Neuronal stem cell (in vitro differentiated cells): ENCODE measurements at regions not wholly inside any gene's neighbourhood (a gene's known extent, or its start where the extent isn't known, plus 50 kb on each side); places are given as distances from the start of the nearest gene placed in this dataset.
A peak's percentile ranks its signal among the peaks of the same experiment; 100 is the strongest.

Experiments
- DNase-seq: peaks from one replicate; pipeline ENCODE4 v3.0.0-alpha.2; 2013; ENCODE audit warnings: low spot score
- H2AFZ ChIP-seq: one replicate; pipeline ENCODE4 v1.6.1; 2013; ENCODE audit warnings: mild to moderate bottlenecking, low read length, inconsistent platforms
- H2AK5ac ChIP-seq: 2 replicates; pipeline ENCODE4 v1.6.1; 2013; ENCODE audit warnings: low read depth, mild to moderate bottlenecking, inconsistent platforms, low read length, moderate library complexity, mixed read lengths
- H2BK120ac ChIP-seq: 2 replicates; pipeline ENCODE4 v1.6.1; 2013; ENCODE audit warnings: low read depth, mild to moderate bottlenecking, inconsistent platforms, low read length, moderate library complexity, mixed read lengths
- H2BK12ac ChIP-seq: one replicate; pipeline ENCODE4 v1.6.1; 2013; ENCODE audit warnings: low read length, inconsistent platforms
- H2BK15ac ChIP-seq: 2 replicates; pipeline ENCODE4 v1.6.1; 2013; ENCODE audit warnings: mild to moderate bottlenecking, low read length, inconsistent platforms, mixed read lengths
- H2BK5ac ChIP-seq: one replicate; pipeline ENCODE4 v1.6.1; 2013; ENCODE audit warnings: inconsistent platforms, mild to moderate bottlenecking, low read length, moderate library complexity
- H3K14ac ChIP-seq: one replicate; pipeline ENCODE4 v1.6.1; 2013; ENCODE audit warnings: low read length, inconsistent platforms
- H3K18ac ChIP-seq: 2 replicates; pipeline ENCODE4 v1.6.1; 2013; ENCODE audit warnings: low read length, inconsistent platforms
- H3K23ac ChIP-seq: 2 replicates; pipeline ENCODE4 v1.6.1; 2013; ENCODE audit warnings: low read depth, mild to moderate bottlenecking, mixed read lengths, low read length, inconsistent platforms; ENCODE audit not compliant: poor library complexity
- H3K27ac ChIP-seq: replicated peaks from 3 replicates; pipeline ENCODE4 v1.5.1; 2013; ENCODE audit warnings: low read length, inconsistent platforms
- H3K27me3 ChIP-seq, 3 experiments: 2 replicates each; pipeline ENCODE4 v1.6.1; 2013; ENCODE audit warnings: low read length in 3 of 3, mild to moderate bottlenecking in 2 of 3, inconsistent platforms in 1 of 3, low read depth in 1 of 3, mixed read lengths in 1 of 3, moderate library complexity in 1 of 3; ENCODE audit not compliant: control insufficient read depth in 3 of 3, insufficient read depth in 3 of 3
- H3K36me3 ChIP-seq, 2 donors: replicated peaks in 1 of 2; 2 replicates each; pipeline ENCODE4 v1.6.1; 2013; ENCODE audit warnings: low read length in 2 of 2; ENCODE audit not compliant: control insufficient read depth in 2 of 2, insufficient read depth in 2 of 2
- H3K4ac ChIP-seq: 2 replicates; pipeline ENCODE4 v1.6.1; 2013; ENCODE audit warnings: inconsistent platforms, mild to moderate bottlenecking, low read length, moderate library complexity
- H3K4me1 ChIP-seq, 2 donors: 1 replicate in 1 of 2; 2 replicates in 1 of 2; pipeline ENCODE4 v1.6.1; 2013; ENCODE audit warnings: low read length in 2 of 2, low read depth in 1 of 2; ENCODE audit not compliant: control insufficient read depth in 2 of 2, insufficient read depth in 1 of 2
- H3K4me2 ChIP-seq: one replicate; pipeline ENCODE4 v1.6.1; 2013; ENCODE audit warnings: mild to moderate bottlenecking, low read length, inconsistent platforms; ENCODE audit not compliant: insufficient read depth, poor library complexity, severe bottlenecking
- H3K4me3 ChIP-seq, 2 donors: 2 replicates each; pipeline ENCODE4 v1.5.1; 2013; ENCODE audit warnings: low read length in 2 of 2, mild to moderate bottlenecking in 2 of 2, inconsistent platforms in 1 of 2, moderate library complexity in 1 of 2
- H3K79me1 ChIP-seq: one replicate; pipeline ENCODE4 v1.6.1; 2013; ENCODE audit warnings: low read depth, mild to moderate bottlenecking, inconsistent platforms, low read length, moderate library complexity
- H3K9ac ChIP-seq: one replicate; pipeline ENCODE4 v1.6.1; 2013; ENCODE audit warnings: mild to moderate bottlenecking, low read depth, low read length, inconsistent platforms; ENCODE audit not compliant: poor library complexity
- H3K9me3 ChIP-seq, 2 donors: replicated peaks in 1 of 2; 2 replicates each; pipeline versions ENCODE3 to v1.6.1; 2013; ENCODE audit warnings: low read length in 2 of 2, mild to moderate bottlenecking in 2 of 2, inconsistent platforms in 1 of 2, low read depth in 1 of 2, mixed read lengths in 1 of 2, moderate library complexity in 1 of 2; ENCODE audit not compliant: control insufficient read depth in 2 of 2, insufficient read depth in 1 of 2
- H4K8ac ChIP-seq: one replicate; pipeline ENCODE4 v1.6.1; 2013; ENCODE audit warnings: low read depth, mild to moderate bottlenecking, inconsistent platforms, low read length, moderate library complexity
- H4K91ac ChIP-seq: one replicate; pipeline ENCODE4 v1.6.1; 2013; ENCODE audit warnings: low read length, low read depth, mild to moderate bottlenecking, inconsistent platforms; ENCODE audit not compliant: poor library complexity
- WGBS, 2 donors: extraction: QIAGEN DNeasy Blood & Tissue Kit; methylation state at CpG; one replicate each; pipeline ENCODE4 v1.1.7; 2013; ENCODE audit warnings: missing lambda C conversion rate in 2 of 2, mixed read lengths in 1 of 2; ENCODE audit not compliant: insufficient read length in 2 of 2, insufficient replicate concordance in 1 of 2; ENCODE audit errors: extremely low coverage in 2 of 2; 5-methylcytosine and 5-hydroxymethylcytosine counted together

GRCh38 chr1:10951961-10952360 is 60.5 kb upstream of the TARDBP start:
- DNase-seq = no peak
- H3K18ac ChIP-seq = no peak overlapping the region
- H2BK5ac ChIP-seq = no peak overlapping the region
- H3K14ac ChIP-seq = no peak overlapping the region
- no peak overlapping the region for H2AK5ac ChIP-seq
- no peak overlapping the region for H2BK12ac ChIP-seq
- no peak overlapping the region for H2BK120ac ChIP-seq
- no peak overlapping the region for H2BK15ac ChIP-seq
- no peaks in the 10 kb centered on the region for H3K36me3 ChIP-seq
- H3K4ac ChIP-seq = no peak overlapping the region
- WGBS, 2 donors = no CpG with 5 or more reads among the region's 4 CpGs
- H3K23ac ChIP-seq = no peak overlapping the region
- no peak overlapping the region for H2AFZ ChIP-seq
- H3K79me1 ChIP-seq = no peaks in the 10 kb centered on the region
- no peak overlapping the region for H4K8ac ChIP-seq
- H3K9ac ChIP-seq = no peak overlapping the region
- H3K4me3 ChIP-seq = no peak overlapping the region
- H3K9me3 ChIP-seq = no peaks in the 10 kb centered on the region
- no peaks in the 10 kb centered on the region for H3K4me1 ChIP-seq
- H3K4me2 ChIP-seq = no peak overlapping the region
- peaks cover 0 to 8% (median 0%) of the 10 kb centered on the region in 3 experiments for H3K27me3 ChIP-seq
- no peak overlapping the region for H3K27ac ChIP-seq
- H4K91ac ChIP-seq = no peak overlapping the region

GRCh38 chr1:10953505-10954193 is 58.8 kb upstream of the TARDBP start:
- no peak overlapping the region for H2BK120ac ChIP-seq
- H2BK15ac ChIP-seq = no peak overlapping the region
- H2BK5ac ChIP-seq = no peak overlapping the region
- no peak overlapping the region for H3K4me3 ChIP-seq
- H2BK12ac ChIP-seq = no peak overlapping the region
- peaks cover 0 to 11% (median 0%) of the 10 kb centered on the region in 3 experiments for H3K27me3 ChIP-seq
- H4K91ac ChIP-seq = no peak overlapping the region
- DNase-seq = no peak
- no peak overlapping the region for H3K14ac ChIP-seq
- no peaks in the 10 kb centered on the region for H3K9me3 ChIP-seq
- peak overlapping the region; percentile 84 for H4K8ac ChIP-seq
- H3K36me3 ChIP-seq = no peaks in the 10 kb centered on the region
- no peak overlapping the region for H2AK5ac ChIP-seq
- H2AFZ ChIP-seq = no peak overlapping the region
- no peak overlapping the region for H3K9ac ChIP-seq
- H3K4me2 ChIP-seq = no peak overlapping the region
- no peaks in the 10 kb centered on the region for H3K79me1 ChIP-seq
- H3K27ac ChIP-seq = no peak overlapping the region
- no peak overlapping the region for H3K23ac ChIP-seq
- WGBS, 2 donors = no CpG with 5 or more reads among the region's 12 CpGs
- no peak overlapping the region for H3K18ac ChIP-seq
- H3K4me1 ChIP-seq = no peaks in the 10 kb centered on the region
- H3K4ac ChIP-seq = no peak overlapping the region

GRCh38 chr1:10957133-10957532 is 55.3 kb upstream of the TARDBP start:
- Histone ChIP-seq H3K18ac (no peak overlapping the region), H3K27me3 (peaks cover 0 to 26% (median 0%) of the 10 kb centered on the region in 3 experiments)
- DNase-seq = no peak

GRCh38 chr1:10958614-10959013 is 53.8 kb upstream of the TARDBP start:
- Histone ChIP-seq H3K27ac (no peak overlapping the region), H3K27me3 (peaks cover 0 to 24% (median 0%) of the 10 kb centered on the region in 3 experiments), H2AFZ (no peak overlapping the region), H3K4me1 (peaks cover 0 to 1% of the 10 kb centered on the region in 2 donors), H2BK15ac (no peak overlapping the region), H3K4ac (no peak overlapping the region), H4K91ac (no peak overlapping the region), H2BK120ac (no peak overlapping the region), H3K9ac (no peak overlapping the region), H2BK5ac (no peak overlapping the region), H3K18ac (no peak overlapping the region), H3K9me3 (no peaks in the 10 kb centered on the region), H3K4me2 (no peak overlapping the region), H3K36me3 (no peaks in the 10 kb centered on the region), H3K4me3 (no peak overlapping the region), H2AK5ac (no peak overlapping the region), H4K8ac (no peak overlapping the region), H3K79me1 (no peaks in the 10 kb centered on the region), H2BK12ac (no peak overlapping the region), H3K23ac (peak overlapping the region; percentile 25), H3K14ac (no peak overlapping the region)
- no peak for DNase-seq
- no CpG with 5 or more reads among the region's 10 CpGs for WGBS, 2 donors

More at GRCh38 chr1:10957133-10957532, 55.3 kb upstream of the TARDBP start:
- Histone ChIP-seq H3K27ac (no peak overlapping the region), H3K9ac (no peak overlapping the region), H2AK5ac (no peak overlapping the region), H2BK12ac (no peak overlapping the region), H3K14ac (no peak overlapping the region), H3K23ac (no peak overlapping the region), H3K79me1 (no peaks in the 10 kb centered on the region), H4K91ac (no peak overlapping the region), H3K9me3 (no peaks in the 10 kb centered on the region), H3K4me3 (no peak overlapping the region), H3K36me3 (no peaks in the 10 kb centered on the region), H2BK5ac (no peak overlapping the region), H2BK15ac (no peak overlapping the region), H3K4ac (no peak overlapping the region), H2AFZ (no peak overlapping the region), H3K4me2 (no peak overlapping the region), H2BK120ac (no peak overlapping the region), H4K8ac (no peak overlapping the region), H3K4me1 (peaks cover 0 to 1% of the 10 kb centered on the region in 2 donors)
- WGBS, 2 donors = no CpG with 5 or more reads among the region's 15 CpGs
